ENCODE measurements at regions not wholly inside any gene's neighbourhood (a gene's known extent, or its start where the extent isn't known, plus 50 kb on each side); places are given as distances from the start of the nearest gene placed in this dataset.

DNA sequence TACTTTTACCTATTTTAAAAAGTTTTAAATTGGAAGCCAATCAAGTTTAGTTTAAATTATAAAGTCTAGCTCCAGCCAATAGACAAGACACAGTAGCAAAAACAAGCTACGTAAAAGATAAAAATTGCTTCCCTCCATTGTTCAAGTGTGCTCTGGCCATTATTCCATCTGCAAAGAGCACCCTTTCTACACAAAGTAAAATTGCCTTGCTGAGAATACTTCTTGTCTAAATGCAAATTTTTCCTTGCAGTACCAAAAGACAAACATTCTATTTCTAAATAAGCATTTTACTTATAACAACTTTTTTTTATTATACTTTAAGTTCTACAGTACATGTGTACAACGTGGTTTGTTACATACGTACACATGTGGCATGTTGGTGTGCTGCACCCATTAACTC lies 75.9 kb upstream of the ZNF746 start:
- TF ChIP-seq POLR2AphosphoS5 (IDR thresholded peaks at IDR 0.05; ENCODE audit: low read depth, low read length): no peak
- TF ChIP-seq, protein P1, sequence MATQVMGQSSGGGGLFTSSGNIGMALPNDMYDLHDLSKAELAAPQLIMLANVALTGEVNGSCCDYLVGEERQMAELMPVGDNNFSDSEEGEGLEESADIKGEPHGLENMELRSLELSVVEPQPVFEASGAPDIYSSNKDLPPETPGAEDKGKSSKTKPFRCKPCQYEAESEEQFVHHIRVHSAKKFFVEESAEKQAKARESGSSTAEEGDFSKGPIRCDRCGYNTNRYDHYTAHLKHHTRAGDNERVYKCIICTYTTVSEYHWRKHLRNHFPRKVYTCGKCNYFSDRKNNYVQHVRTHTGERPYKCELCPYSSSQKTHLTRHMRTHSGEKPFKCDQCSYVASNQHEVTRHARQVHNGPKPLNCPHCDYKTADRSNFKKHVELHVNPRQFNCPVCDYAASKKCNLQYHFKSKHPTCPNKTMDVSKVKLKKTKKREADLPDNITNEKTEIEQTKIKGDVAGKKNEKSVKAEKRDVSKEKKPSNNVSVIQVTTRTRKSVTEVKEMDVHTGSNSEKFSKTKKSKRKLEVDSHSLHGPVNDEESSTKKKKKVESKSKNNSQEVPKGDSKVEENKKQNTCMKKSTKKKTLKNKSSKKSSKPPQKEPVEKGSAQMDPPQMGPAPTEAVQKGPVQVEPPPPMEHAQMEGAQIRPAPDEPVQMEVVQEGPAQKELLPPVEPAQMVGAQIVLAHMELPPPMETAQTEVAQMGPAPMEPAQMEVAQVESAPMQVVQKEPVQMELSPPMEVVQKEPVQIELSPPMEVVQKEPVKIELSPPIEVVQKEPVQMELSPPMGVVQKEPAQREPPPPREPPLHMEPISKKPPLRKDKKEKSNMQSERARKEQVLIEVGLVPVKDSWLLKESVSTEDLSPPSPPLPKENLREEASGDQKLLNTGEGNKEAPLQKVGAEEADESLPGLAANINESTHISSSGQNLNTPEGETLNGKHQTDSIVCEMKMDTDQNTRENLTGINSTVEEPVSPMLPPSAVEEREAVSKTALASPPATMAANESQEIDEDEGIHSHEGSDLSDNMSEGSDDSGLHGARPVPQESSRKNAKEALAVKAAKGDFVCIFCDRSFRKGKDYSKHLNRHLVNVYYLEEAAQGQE (IDR thresholded peaks at IDR 0.05; ENCODE audit: insufficient read depth in 1 of 2, low read depth in 2 of 2, low read length in 2 of 2): no peak

All from PFSK-1 (cell line).